SK-N-MC (cell line): ENCODE measurements at regions not wholly inside any gene's neighbourhood (a gene's known extent, or its start where the extent isn't known, plus 50 kb on each side); places are given as distances from the start of the nearest gene placed in this dataset.
"Not testable (repeated sequence)": the region's sequence is repeated elsewhere in the genome, so short reads cannot be mapped to it uniquely, and the experiment has no call there.

Experiments used
- EZH2 ChIP-seq: fragments of 200-600 bp; sonication (generic); IDR thresholded peaks from one replicate; pipeline ENCODE4 v1.6.1; 2017; ENCODE audit warnings: antibody characterized with exemption
- POLR2AphosphoS5 ChIP-seq: IDR thresholded peaks from 2 replicates; pipeline ENCODE4 v1.6.1; 2012; ENCODE audit warnings: mild to moderate bottlenecking, low read depth, low read length, borderline replicate concordance

DNA sequence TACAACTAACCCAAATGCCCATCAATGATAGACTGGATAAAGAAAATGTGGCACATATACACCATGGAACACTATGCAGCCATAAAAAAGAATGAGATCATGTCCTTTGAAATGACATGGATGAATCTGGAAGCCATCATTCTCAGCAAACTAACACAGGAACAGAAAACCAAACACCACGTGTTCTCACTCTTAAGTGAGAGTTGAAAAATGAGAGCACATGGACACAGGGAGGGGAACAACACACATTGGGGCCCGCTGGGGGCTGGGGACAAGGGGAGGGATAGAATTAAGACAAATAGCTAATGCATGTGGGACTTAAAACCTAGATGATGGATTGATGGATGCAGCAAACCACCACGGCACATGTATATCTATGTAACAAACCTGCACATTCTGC lies 764.7 kb upstream of the STXBP6 start:
- not testable (repeated sequence) for TF ChIP-seq EZH2, POLR2AphosphoS5
